ENCODE measurements at regions not wholly inside any gene's neighbourhood (a gene's known extent, or its start where the extent isn't known, plus 50 kb on each side); places are given as distances from the start of the nearest gene placed in this dataset.
"Not testable (repeated sequence)": the region's sequence is repeated elsewhere in the genome, so short reads cannot be mapped to it uniquely, and the experiment has no call there.

- TF ChIP-seq POLR2A, TAF1, SPI1 (IDR thresholded peaks at IDR 0.05; ENCODE audit: low read depth, low read length): not testable (repeated sequence)
Measured at GRCh38 chr3:195960164-195960563, 51.8 kb upstream of the TNK2 start.
